ENCODE measurements at regions not wholly inside any gene's neighbourhood (a gene's known extent, or its start where the extent isn't known, plus 50 kb on each side); places are given as distances from the start of the nearest gene placed in this dataset.

GRCh38 chr2:150100336-150100735, 387.1 kb downstream of the RND3 start:
- Histone ChIP-seq H3K9me3 (no peaks in the 10 kb centered on the region), H3K4me3 (ENCODE audit: low read depth in 2 of 2, low read length in 1 of 2) (no peak overlapping the region), H4K20me1 (ENCODE audit: insufficient read depth) (no peaks in the 10 kb centered on the region), H3K27me3 (ENCODE audit: insufficient read depth) (no peaks in the 10 kb centered on the region), H3K27ac (ENCODE audit: low read depth in 2 of 2, low read length in 1 of 2) (no peak overlapping the region), H3K36me3 (replicated peaks in 1 of 2; ENCODE audit: control insufficient read depth in 1 of 2, insufficient read depth in 2 of 2, low read length in 1 of 2) (no peaks in the 10 kb centered on the region), H3K4me2 (no peak overlapping the region), H2AFZ (ENCODE audit: low read depth) (no peak overlapping the region), H3K9me2 (no peaks in the 10 kb centered on the region), H3K4me1 (ENCODE audit: control insufficient read depth in 1 of 2, insufficient read depth in 2 of 2, low read depth in 1 of 2, low read length in 1 of 2) (no peaks in the 10 kb centered on the region; a peak in 1 of 4 replicates), H3F3A (replicated peaks; ENCODE audit: insufficient read depth) (no peaks in the 10 kb centered on the region), H3K79me2 (ENCODE audit: insufficient read depth) (no peaks in the 10 kb centered on the region), H3K9ac (no peak overlapping the region)
- CTCF ChIA-PET = interaction anchor here (1.0 kb wide), 1 partner anchor 19 kb away, joined by 3 read pairs; no protein-coding TSS in a partner anchor
- TF ChIP-seq ELF1 (IDR thresholded peaks at IDR 0.05) (no peak), REST (IDR thresholded peaks at IDR 0.05; ENCODE audit: low read depth, low read length) (no peak), RAD21 (IDR thresholded peaks at IDR 0.05; ENCODE audit: low read length) (no peak), GATA2 (CRISPR knock-in tag; IDR thresholded peaks at IDR 0.05) (no peak), RCOR1 (IDR thresholded peaks at IDR 0.05; ENCODE audit: low read length) (no peak), TCF12 (IDR thresholded peaks at IDR 0.05) (no peak), SMC3 (IDR thresholded peaks at IDR 0.05; ENCODE audit: low read depth, low read length) (no peak), MEF2A (IDR thresholded peaks at IDR 0.05; ENCODE audit: borderline replicate concordance, low read depth) (no peak)
- TF ChIP-seq, protein P1, sequence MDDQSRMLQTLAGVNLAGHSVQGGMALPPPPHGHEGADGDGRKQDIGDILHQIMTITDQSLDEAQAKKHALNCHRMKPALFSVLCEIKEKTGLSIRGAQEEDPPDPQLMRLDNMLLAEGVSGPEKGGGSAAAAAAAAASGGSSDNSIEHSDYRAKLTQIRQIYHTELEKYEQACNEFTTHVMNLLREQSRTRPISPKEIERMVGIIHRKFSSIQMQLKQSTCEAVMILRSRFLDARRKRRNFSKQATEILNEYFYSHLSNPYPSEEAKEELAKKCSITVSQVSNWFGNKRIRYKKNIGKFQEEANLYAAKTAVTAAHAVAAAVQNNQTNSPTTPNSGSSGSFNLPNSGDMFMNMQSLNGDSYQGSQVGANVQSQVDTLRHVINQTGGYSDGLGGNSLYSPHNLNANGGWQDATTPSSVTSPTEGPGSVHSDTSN (IDR thresholded peaks at IDR 0.05) = no peak
- TF ChIP-seq, protein P2, sequence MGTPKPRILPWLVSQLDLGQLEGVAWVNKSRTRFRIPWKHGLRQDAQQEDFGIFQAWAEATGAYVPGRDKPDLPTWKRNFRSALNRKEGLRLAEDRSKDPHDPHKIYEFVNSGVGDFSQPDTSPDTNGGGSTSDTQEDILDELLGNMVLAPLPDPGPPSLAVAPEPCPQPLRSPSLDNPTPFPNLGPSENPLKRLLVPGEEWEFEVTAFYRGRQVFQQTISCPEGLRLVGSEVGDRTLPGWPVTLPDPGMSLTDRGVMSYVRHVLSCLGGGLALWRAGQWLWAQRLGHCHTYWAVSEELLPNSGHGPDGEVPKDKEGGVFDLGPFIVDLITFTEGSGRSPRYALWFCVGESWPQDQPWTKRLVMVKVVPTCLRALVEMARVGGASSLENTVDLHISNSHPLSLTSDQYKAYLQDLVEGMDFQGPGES (IDR thresholded peaks at IDR 0.05; ENCODE audit: low read depth, low read length) = no peak
- TF ChIP-seq, protein P3, sequence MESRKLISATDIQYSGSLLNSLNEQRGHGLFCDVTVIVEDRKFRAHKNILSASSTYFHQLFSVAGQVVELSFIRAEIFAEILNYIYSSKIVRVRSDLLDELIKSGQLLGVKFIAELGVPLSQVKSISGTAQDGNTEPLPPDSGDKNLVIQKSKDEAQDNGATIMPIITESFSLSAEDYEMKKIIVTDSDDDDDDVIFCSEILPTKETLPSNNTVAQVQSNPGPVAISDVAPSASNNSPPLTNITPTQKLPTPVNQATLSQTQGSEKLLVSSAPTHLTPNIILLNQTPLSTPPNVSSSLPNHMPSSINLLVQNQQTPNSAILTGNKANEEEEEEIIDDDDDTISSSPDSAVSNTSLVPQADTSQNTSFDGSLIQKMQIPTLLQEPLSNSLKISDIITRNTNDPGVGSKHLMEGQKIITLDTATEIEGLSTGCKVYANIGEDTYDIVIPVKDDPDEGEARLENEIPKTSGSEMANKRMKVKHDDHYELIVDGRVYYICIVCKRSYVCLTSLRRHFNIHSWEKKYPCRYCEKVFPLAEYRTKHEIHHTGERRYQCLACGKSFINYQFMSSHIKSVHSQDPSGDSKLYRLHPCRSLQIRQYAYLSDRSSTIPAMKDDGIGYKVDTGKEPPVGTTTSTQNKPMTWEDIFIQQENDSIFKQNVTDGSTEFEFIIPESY (IDR thresholded peaks at IDR 0.05; ENCODE audit: borderline replicate concordance, low read depth) = no peak
- no peak for DNase-seq
- POLR2A ChIA-PET = no interaction called here
- WGBS (ENCODE audit: low lambda C conversion rate) = 87% methylated on average over 3 of the region's 3 CpGs
